ENCODE measurements at regions not wholly inside any gene's neighbourhood (a gene's known extent, or its start where the extent isn't known, plus 50 kb on each side); places are given as distances from the start of the nearest gene placed in this dataset.

- TF ChIP-seq CTCF (IDR thresholded peaks at IDR 0.05; ENCODE audit: control insufficient read depth, insufficient read depth, low read depth, low read length, missing control alignments): no peak
- no peak for DNase-seq (ENCODE audit: low read depth)
- no peak overlapping the region for H3K4me3 ChIP-seq (ENCODE audit: control insufficient read depth, low read depth, low read length)
Observed at GRCh38 chr14:29459531-29459930, 468.1 kb downstream of the PRKD1 start.

- no peak overlapping the region for H3K4me3 ChIP-seq (ENCODE audit: control insufficient read depth, low read depth, low read length)
- TF ChIP-seq CTCF (IDR thresholded peaks at IDR 0.05; ENCODE audit: control insufficient read depth, insufficient read depth, low read depth, low read length, missing control alignments): no peak
- DNase-seq (ENCODE audit: low read depth): no peak
Observed at GRCh38 chr14:29459969-29460560, 467.6 kb downstream of the PRKD1 start.

- no peak for TF ChIP-seq CTCF (IDR thresholded peaks at IDR 0.05; ENCODE audit: control insufficient read depth, insufficient read depth, low read depth, low read length, missing control alignments)
- H3K4me3 ChIP-seq (ENCODE audit: control insufficient read depth, low read depth, low read length): no peak overlapping the region
- DNase-seq (ENCODE audit: low read depth): no peak
Observed at GRCh38 chr14:29461101-29461500, 466.5 kb downstream of the PRKD1 start.

- no peak for TF ChIP-seq CTCF (IDR thresholded peaks at IDR 0.05; ENCODE audit: control insufficient read depth, insufficient read depth, low read depth, low read length, missing control alignments)
- no peak overlapping the region for H3K4me3 ChIP-seq (ENCODE audit: control insufficient read depth, low read depth, low read length)
- DNase-seq (ENCODE audit: low read depth): no peak
Observed at GRCh38 chr14:29461506-29461905, 466.1 kb downstream of the PRKD1 start.

GRCh38 chr14:29462321-29462720 lies 465.3 kb downstream of the PRKD1 start:
- TF ChIP-seq CTCF (IDR thresholded peaks at IDR 0.05; ENCODE audit: control insufficient read depth, insufficient read depth, low read depth, low read length, missing control alignments): no peak
- DNase-seq (ENCODE audit: low read depth): no peak
- no peak overlapping the region for H3K4me3 ChIP-seq (ENCODE audit: control insufficient read depth, low read depth, low read length)

- no peak overlapping the region for H3K4me3 ChIP-seq (ENCODE audit: control insufficient read depth, low read depth, low read length)
- DNase-seq (ENCODE audit: low read depth): no peak
- TF ChIP-seq CTCF (IDR thresholded peaks at IDR 0.05; ENCODE audit: control insufficient read depth, insufficient read depth, low read depth, low read length, missing control alignments): no peak
Observed at GRCh38 chr14:29462772-29463171, 464.9 kb downstream of the PRKD1 start.
